Fibroblast of lung (primary cell): ENCODE measurements at regions not wholly inside any gene's neighbourhood (a gene's known extent, or its start where the extent isn't known, plus 50 kb on each side); places are given as distances from the start of the nearest gene placed in this dataset.
"Not testable (repeated sequence)": the region's sequence is repeated elsewhere in the genome, so short reads cannot be mapped to it uniquely, and the experiment has no call there.

Experiments used
- DNase-seq, 2 donors: peaks; one replicate each; pipeline versions ENCODE4 v3.0.0 to v3.0.0-alpha.2; 2010; ENCODE audit warnings: low read depth in 2 of 2
- H2AFZ ChIP-seq: 2 replicates; pipeline ENCODE4 v1.5.1; 2012; ENCODE audit warnings: low read length, control low read depth, inconsistent platforms
- H3K27ac ChIP-seq: 2 replicates; pipeline ENCODE4 v1.5.1; 2011; ENCODE audit warnings: low read length, control low read depth; ENCODE audit not compliant: insufficient read depth
- H3K27me3 ChIP-seq: 2 replicates; pipeline ENCODE4 v1.5.1; 2011; ENCODE audit warnings: mild to moderate bottlenecking, low read length; ENCODE audit not compliant: control insufficient read depth, insufficient read depth
- H3K36me3 ChIP-seq: 2 replicates; pipeline ENCODE4 v1.5.1; 2011; ENCODE audit warnings: low read length; ENCODE audit not compliant: control insufficient read depth, insufficient read depth
- H3K4me1 ChIP-seq: 2 replicates; pipeline ENCODE4 v1.5.1; 2011; ENCODE audit warnings: low read length; ENCODE audit not compliant: control insufficient read depth, insufficient read depth; ENCODE audit errors: extremely low read depth
- H3K4me2 ChIP-seq: 2 replicates; pipeline ENCODE4 v1.5.1; 2011; ENCODE audit warnings: low read length, control low read depth; ENCODE audit not compliant: insufficient read depth; ENCODE audit errors: extremely low read depth
- H3K4me3 ChIP-seq, 4 experiments: fragments of 200-600 bp in 1 of 4; sonication (generic) in 1 of 4; replicated peaks in 1 of 4; 2 replicates each; pipeline ENCODE4 v1.5.1; 2011 to 2016; ENCODE audit warnings: low read length in 4 of 4, low read depth in 3 of 4, mild to moderate bottlenecking in 3 of 4, control low read depth in 2 of 4, inconsistent platforms in 1 of 4, mixed read lengths in 1 of 4; ENCODE audit not compliant: insufficient read depth in 1 of 4; ENCODE audit errors: control extremely low read depth in 1 of 4
- H3K79me2 ChIP-seq: 2 replicates; pipeline ENCODE4 v1.5.1; 2012; ENCODE audit warnings: mild to moderate bottlenecking, low read length, inconsistent platforms; ENCODE audit not compliant: control insufficient read depth, insufficient read depth
- H3K9ac ChIP-seq: 2 replicates; pipeline ENCODE4 v1.5.1; 2011; ENCODE audit warnings: mild to moderate bottlenecking, low read length, control low read depth; ENCODE audit not compliant: insufficient read depth
- H3K9me3 ChIP-seq: 2 replicates; pipeline ENCODE4 v1.5.1; 2012; ENCODE audit warnings: low read depth, low read length; ENCODE audit not compliant: control insufficient read depth, insufficient read depth
- H4K20me1 ChIP-seq: 2 replicates; pipeline ENCODE4 v1.5.1; 2011; ENCODE audit warnings: low read length; ENCODE audit not compliant: control insufficient read depth, insufficient read depth; ENCODE audit errors: extremely low read depth
- EZH2 ChIP-seq: IDR thresholded peaks from 2 replicates; pipeline ENCODE4 v1.5.1; 2012; ENCODE audit warnings: low read length, control low read depth, mild to moderate bottlenecking; ENCODE audit errors: missing control alignments
- TF ChIP-seq, protein P1 (sequence below), 2 donors: IDR thresholded peaks in 1 of 2; conservative IDR thresholded peaks in 1 of 2; 1 replicate in 1 of 2; 2 replicates in 1 of 2; pipeline ENCODE4 v1.5.1; 2011 to 2012; ENCODE audit warnings: low read length in 2 of 2, control low read depth in 1 of 2, inconsistent platforms in 1 of 2, low read depth in 1 of 2, mild to moderate bottlenecking in 1 of 2

DNA sequence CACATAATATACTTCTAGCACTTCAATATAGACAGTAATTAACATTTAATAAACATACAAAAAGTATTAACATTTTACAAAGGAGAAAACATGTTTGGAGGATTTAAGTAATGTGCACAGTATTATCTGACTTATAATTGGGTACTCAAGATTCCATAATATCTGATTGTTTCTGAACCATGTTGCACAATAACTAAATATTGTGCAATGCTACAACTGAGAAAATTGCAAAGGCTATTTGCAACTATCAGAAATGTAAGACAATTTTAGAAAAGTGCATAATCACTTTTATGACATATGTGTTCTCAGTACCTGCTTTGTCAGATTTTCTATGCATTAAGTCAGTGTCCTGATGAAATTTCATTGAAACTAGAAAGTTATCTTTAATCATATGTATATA, 934.6 kb downstream of the SOCS6 start:
- no peaks in the 10 kb centered on the region for H3K79me2 ChIP-seq

DNA sequence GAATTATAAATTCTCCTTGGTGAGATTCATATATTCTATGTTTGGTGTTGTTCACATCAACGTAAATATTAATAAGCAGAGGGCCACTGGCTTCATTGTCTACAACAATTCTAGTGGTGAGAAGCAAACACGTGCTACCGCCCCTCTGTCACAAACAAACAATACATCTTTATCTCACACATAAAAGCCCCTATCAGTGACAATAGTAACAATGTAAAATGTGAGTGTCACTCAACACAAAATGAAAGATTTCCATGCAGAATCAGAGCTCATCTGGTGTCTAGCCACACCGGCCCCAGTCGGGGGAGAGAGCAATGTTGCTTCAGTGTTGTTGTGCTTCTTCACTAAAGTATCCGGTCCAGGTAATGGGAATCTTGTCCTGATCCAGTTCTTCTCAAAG, 932.6 kb downstream of the SOCS6 start:
- Histone ChIP-seq H3K27me3 (no peaks in the 10 kb centered on the region), H4K20me1 (no peaks in the 10 kb centered on the region), H3K4me1 (no peaks in the 10 kb centered on the region), H3K9ac (no peak overlapping the region), H2AFZ (no peak overlapping the region), H3K4me2 (no peak overlapping the region), H3K36me3 (no peaks in the 10 kb centered on the region), H3K9me3 (no peaks in the 10 kb centered on the region), H3K27ac (no peak overlapping the region), H3K4me3 (no peak overlapping the region), H3K79me2 (no peaks in the 10 kb centered on the region)
- TF ChIP-seq, protein P1, sequence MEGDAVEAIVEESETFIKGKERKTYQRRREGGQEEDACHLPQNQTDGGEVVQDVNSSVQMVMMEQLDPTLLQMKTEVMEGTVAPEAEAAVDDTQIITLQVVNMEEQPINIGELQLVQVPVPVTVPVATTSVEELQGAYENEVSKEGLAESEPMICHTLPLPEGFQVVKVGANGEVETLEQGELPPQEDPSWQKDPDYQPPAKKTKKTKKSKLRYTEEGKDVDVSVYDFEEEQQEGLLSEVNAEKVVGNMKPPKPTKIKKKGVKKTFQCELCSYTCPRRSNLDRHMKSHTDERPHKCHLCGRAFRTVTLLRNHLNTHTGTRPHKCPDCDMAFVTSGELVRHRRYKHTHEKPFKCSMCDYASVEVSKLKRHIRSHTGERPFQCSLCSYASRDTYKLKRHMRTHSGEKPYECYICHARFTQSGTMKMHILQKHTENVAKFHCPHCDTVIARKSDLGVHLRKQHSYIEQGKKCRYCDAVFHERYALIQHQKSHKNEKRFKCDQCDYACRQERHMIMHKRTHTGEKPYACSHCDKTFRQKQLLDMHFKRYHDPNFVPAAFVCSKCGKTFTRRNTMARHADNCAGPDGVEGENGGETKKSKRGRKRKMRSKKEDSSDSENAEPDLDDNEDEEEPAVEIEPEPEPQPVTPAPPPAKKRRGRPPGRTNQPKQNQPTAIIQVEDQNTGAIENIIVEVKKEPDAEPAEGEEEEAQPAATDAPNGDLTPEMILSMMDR (conservative IDR thresholded peaks at IDR 0.05 in 1 of 2, IDR thresholded peaks at IDR 0.05 in 1 of 2; ENCODE audit: low read depth in 1 of 2, low read length in 2 of 2), result no peak
- TF ChIP-seq EZH2, result no peak
- no peak for DNase-seq

More for the DNA sequence above, 934.6 kb downstream of the SOCS6 start:
- Histone ChIP-seq H3K36me3 (no peaks in the 10 kb centered on the region), H3K4me1 (no peaks in the 10 kb centered on the region), H3K9ac (no peak overlapping the region), H3K27ac (no peak overlapping the region), H4K20me1 (no peaks in the 10 kb centered on the region), H3K4me2 (no peak overlapping the region), H3K4me3 (no peak overlapping the region), H3K27me3 (no peaks in the 10 kb centered on the region), H3K9me3 (no peaks in the 10 kb centered on the region), H2AFZ (no peak overlapping the region)
- DNase-seq, result peak in 1 of 2 donors; percentile 8
- TF ChIP-seq EZH2, result no peak
- TF ChIP-seq, protein P1 (conservative IDR thresholded peaks at IDR 0.05 in 1 of 2, IDR thresholded peaks at IDR 0.05 in 1 of 2; ENCODE audit: low read depth in 1 of 2, low read length in 2 of 2), result no peak

DNA sequence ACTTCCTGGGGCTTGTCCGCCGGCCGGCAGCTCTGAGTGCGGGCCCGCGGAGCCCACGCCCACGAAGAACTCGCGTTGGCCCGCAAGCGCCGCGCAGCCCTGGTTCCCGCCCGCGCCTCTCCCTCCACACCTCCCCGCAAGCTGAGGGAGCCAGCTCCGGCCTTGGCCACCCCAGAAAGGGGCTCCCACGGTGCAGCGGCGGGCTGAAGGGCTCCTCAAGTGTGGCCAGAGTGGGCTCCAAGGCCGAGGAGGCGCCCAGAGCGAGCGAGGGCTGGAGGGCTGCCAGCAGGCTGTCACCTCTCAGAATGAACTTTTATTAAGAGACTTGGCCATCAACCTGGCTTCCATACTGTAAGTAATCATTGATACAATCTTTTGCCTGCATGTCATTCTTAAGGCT, 923.9 kb downstream of the SOCS6 start:
- H3K9me3 ChIP-seq, H3K4me1 ChIP-seq, H3K27ac ChIP-seq, H3K27me3 ChIP-seq, DNase-seq, H2AFZ ChIP-seq, H3K79me2 ChIP-seq, H3K9ac ChIP-seq, H3K4me3 ChIP-seq, H4K20me1 ChIP-seq, H3K4me2 ChIP-seq, H3K36me3 ChIP-seq: not testable (repeated sequence)
